ENCODE measurements at regions not wholly inside any gene's neighbourhood (a gene's known extent, or its start where the extent isn't known, plus 50 kb on each side); places are given as distances from the start of the nearest gene placed in this dataset.

DNA sequence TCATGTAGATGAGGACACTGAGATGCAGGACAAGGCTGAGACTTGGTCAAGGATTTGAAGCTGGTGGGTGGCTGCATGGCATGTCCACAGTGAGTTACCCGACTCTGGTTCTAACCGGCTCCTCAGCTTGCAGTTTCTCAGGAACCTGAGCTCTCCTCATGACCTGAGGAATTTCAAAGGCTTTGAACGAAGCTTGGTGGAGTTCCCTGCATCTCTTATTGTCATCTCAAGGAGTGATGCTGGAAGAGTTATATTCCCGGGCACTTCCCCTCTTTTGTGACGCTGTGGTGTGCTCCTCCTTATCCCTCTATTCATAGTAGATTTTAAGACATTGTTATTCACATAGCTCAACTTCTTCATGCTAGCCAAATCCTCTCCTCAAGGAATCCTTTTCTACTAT is 500.1 kb upstream of the HTR2A start:
- no peaks in the 10 kb centered on the region for H3K36me3 ChIP-seq (replicated peaks in 1 of 2; ENCODE audit: control extremely low read depth in 1 of 2, control insufficient read depth in 1 of 2, extremely low read depth in 1 of 2, insufficient read depth in 2 of 2, low read length in 1 of 2)

DNA sequence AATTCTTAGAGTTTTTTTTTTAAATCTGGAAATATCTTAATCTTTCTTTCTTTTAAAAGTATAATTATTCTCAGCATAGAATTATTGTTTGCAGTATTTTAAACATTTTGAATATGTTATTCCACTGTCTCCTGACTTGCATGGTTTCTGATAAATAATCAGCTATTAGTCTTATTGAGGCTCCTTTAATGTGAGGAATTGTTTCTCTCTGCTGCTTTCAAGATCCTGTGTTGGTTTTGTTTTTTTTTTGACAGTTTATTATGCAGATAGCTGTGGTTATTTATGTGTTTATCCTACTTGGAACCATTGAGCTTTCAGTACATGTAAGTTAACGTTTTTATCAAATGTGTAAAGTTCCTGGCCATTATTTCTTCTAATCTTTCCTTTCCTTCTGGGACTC is 477.9 kb upstream of the HTR2A start:
- CTCF ChIA-PET: interaction anchor here (0.7 kb wide), 2 partner anchors 481 to 899 kb away, joined by 4 to 6 read pairs; no protein-coding TSS in a partner anchor
- Histone ChIP-seq H3K4me1 (ENCODE audit: control insufficient read depth in 2 of 2, insufficient read depth in 2 of 2, low read length in 2 of 2) (no peaks in the 10 kb centered on the region), H3K36me3 (replicated peaks in 1 of 2; ENCODE audit: control extremely low read depth in 1 of 2, control insufficient read depth in 1 of 2, extremely low read depth in 1 of 2, insufficient read depth in 2 of 2, low read length in 1 of 2) (no peaks in the 10 kb centered on the region), H3K27ac (ENCODE audit: low read length in 2 of 2) (no peak overlapping the region), H2AFZ (ENCODE audit: insufficient read depth, low read depth, low read length, poor library complexity, severe bottlenecking) (no peak overlapping the region), H3K79me2 (ENCODE audit: control insufficient read depth, insufficient read depth, low read length) (no peaks in the 10 kb centered on the region), H4K20me1 (ENCODE audit: control insufficient read depth, insufficient read depth, low read length, poor library complexity, severe bottlenecking) (no peaks in the 10 kb centered on the region), H3K27me3 (replicated peaks in 1 of 4; ENCODE audit: control extremely low read depth in 1 of 4, control insufficient read depth in 3 of 4, insufficient read depth in 4 of 4, low read length in 3 of 4) (peaks cover 0 to 2% (median 0%) of the 10 kb centered on the region in 4 experiments), H3K4me3 (ENCODE audit: control extremely low read depth in 1 of 5, extremely low read depth in 1 of 5, insufficient read depth in 1 of 5, low read depth in 2 of 5, low read length in 4 of 5) (no peak overlapping the region), H3K4me2 (replicated peaks; ENCODE audit: low read depth, low read length, poor library complexity, severe bottlenecking) (no peak overlapping the region), H3K9ac (ENCODE audit: low read length) (no peak overlapping the region), H3K9me3 (ENCODE audit: control extremely low read depth in 1 of 3, control insufficient read depth in 2 of 3, insufficient read depth in 1 of 3, low read length in 2 of 3) (peaks cover 0 to 6% (median 1%) of the 10 kb centered on the region in 3 donors)
- H3K27me3 Mint-ChIP-seq: no peaks in the 10 kb centered on the region
- intact Hi-C loops (cut with micrococcal nuclease): no loop called here
- POLR2A ChIA-PET: no interaction called here
- no peak for DNase-seq
- no peak overlapping the region for H3K27ac Mint-ChIP-seq
- TF ChIP-seq EZH2 (IDR thresholded peaks at IDR 0.05; ENCODE audit: borderline replicate concordance, insufficient read depth, low read depth, low read length, poor library complexity, severe bottlenecking): no peak
- TF ChIP-seq, protein P1, sequence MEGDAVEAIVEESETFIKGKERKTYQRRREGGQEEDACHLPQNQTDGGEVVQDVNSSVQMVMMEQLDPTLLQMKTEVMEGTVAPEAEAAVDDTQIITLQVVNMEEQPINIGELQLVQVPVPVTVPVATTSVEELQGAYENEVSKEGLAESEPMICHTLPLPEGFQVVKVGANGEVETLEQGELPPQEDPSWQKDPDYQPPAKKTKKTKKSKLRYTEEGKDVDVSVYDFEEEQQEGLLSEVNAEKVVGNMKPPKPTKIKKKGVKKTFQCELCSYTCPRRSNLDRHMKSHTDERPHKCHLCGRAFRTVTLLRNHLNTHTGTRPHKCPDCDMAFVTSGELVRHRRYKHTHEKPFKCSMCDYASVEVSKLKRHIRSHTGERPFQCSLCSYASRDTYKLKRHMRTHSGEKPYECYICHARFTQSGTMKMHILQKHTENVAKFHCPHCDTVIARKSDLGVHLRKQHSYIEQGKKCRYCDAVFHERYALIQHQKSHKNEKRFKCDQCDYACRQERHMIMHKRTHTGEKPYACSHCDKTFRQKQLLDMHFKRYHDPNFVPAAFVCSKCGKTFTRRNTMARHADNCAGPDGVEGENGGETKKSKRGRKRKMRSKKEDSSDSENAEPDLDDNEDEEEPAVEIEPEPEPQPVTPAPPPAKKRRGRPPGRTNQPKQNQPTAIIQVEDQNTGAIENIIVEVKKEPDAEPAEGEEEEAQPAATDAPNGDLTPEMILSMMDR (IDR thresholded peaks at IDR 0.05): no peak
- no peak for ATAC-seq (ENCODE audit: low read depth)
- whole genome bisulfite sequencing (ENCODE audit: insufficient coverage): no CpG with 5 or more reads among the region's 1 CpG
- no peaks in the 10 kb centered on the region for H3K4me1 Mint-ChIP-seq
- peaks cover 4% of the 10 kb centered on the region for H3K9me3 Mint-ChIP-seq (ENCODE audit: insufficient read depth)
- H3K4me3 Mint-ChIP-seq: no peak overlapping the region

More for the DNA sequence above, 500.1 kb upstream of the HTR2A start:
- H3K4me1 Mint-ChIP-seq: no peaks in the 10 kb centered on the region
- TF ChIP-seq EZH2 (IDR thresholded peaks at IDR 0.05; ENCODE audit: borderline replicate concordance, insufficient read depth, low read depth, low read length, poor library complexity, severe bottlenecking): no peak
- TF ChIP-seq, protein P1 (IDR thresholded peaks at IDR 0.05): no peak
- POLR2A ChIA-PET: no interaction called here
- Histone ChIP-seq H4K20me1 (ENCODE audit: control insufficient read depth, insufficient read depth, low read length, poor library complexity, severe bottlenecking) (no peaks in the 10 kb centered on the region), H3K4me3 (ENCODE audit: control extremely low read depth in 1 of 5, extremely low read depth in 1 of 5, insufficient read depth in 1 of 5, low read depth in 2 of 5, low read length in 4 of 5) (no peak overlapping the region), H3K79me2 (ENCODE audit: control insufficient read depth, insufficient read depth, low read length) (no peaks in the 10 kb centered on the region), H3K4me1 (ENCODE audit: control insufficient read depth in 2 of 2, insufficient read depth in 2 of 2, low read length in 2 of 2) (no peaks in the 10 kb centered on the region), H3K27me3 (replicated peaks in 1 of 4; ENCODE audit: control extremely low read depth in 1 of 4, control insufficient read depth in 3 of 4, insufficient read depth in 4 of 4, low read length in 3 of 4) (no peaks in the 10 kb centered on the region), H3K9me3 (ENCODE audit: control extremely low read depth in 1 of 3, control insufficient read depth in 2 of 3, insufficient read depth in 1 of 3, low read length in 2 of 3) (no peaks in the 10 kb centered on the region), H3K9ac (ENCODE audit: low read length) (no peak overlapping the region), H3K27ac (ENCODE audit: low read length in 2 of 2) (no peak overlapping the region), H3K4me2 (replicated peaks; ENCODE audit: low read depth, low read length, poor library complexity, severe bottlenecking) (no peak overlapping the region), H2AFZ (ENCODE audit: insufficient read depth, low read depth, low read length, poor library complexity, severe bottlenecking) (no peak overlapping the region)
- DNase-seq (no peak), ATAC-seq (ENCODE audit: low read depth) (no peak)
- peaks cover 2% of the 10 kb centered on the region for H3K9me3 Mint-ChIP-seq (ENCODE audit: insufficient read depth)
- H3K4me3 Mint-ChIP-seq: no peak overlapping the region
- H3K27ac Mint-ChIP-seq: no peak overlapping the region
- intact Hi-C loops (cut with micrococcal nuclease): no loop called here
- no peaks in the 10 kb centered on the region for H3K27me3 Mint-ChIP-seq
- WGBS (ENCODE audit: insufficient coverage): 95% methylated on average over 2 of the region's 5 CpGs
- CTCF ChIA-PET: no interaction called here

Data from B cell (primary cell).